ENCODE measurements at regions not wholly inside any gene's neighbourhood (a gene's known extent, or its start where the extent isn't known, plus 50 kb on each side); places are given as distances from the start of the nearest gene placed in this dataset.

- Mint-ChIP-seq H3K9me3 (ENCODE audit: low read depth) (no peaks in the 10 kb centered on the region), H3K27ac (ENCODE audit: unreplicated experiment) (no peak overlapping the region), H3K4me1 (ENCODE audit: low read depth) (no peaks in the 10 kb centered on the region), H3K4me3 (ENCODE audit: unreplicated experiment) (no peak overlapping the region), H3K27me3 (ENCODE audit: low read depth) (peaks cover 33% of the 10 kb centered on the region), H3K36me3 (ENCODE audit: low read depth) (no peaks in the 10 kb centered on the region)
- TF ChIP-seq CTCF (IDR thresholded peaks at IDR 0.05): no peak
- no peak for DNase-seq (ENCODE audit: low spot score)
Observed at GRCh38 chr2:66698091-66698490, 263.2 kb downstream of the MEIS1 start.

DNA sequence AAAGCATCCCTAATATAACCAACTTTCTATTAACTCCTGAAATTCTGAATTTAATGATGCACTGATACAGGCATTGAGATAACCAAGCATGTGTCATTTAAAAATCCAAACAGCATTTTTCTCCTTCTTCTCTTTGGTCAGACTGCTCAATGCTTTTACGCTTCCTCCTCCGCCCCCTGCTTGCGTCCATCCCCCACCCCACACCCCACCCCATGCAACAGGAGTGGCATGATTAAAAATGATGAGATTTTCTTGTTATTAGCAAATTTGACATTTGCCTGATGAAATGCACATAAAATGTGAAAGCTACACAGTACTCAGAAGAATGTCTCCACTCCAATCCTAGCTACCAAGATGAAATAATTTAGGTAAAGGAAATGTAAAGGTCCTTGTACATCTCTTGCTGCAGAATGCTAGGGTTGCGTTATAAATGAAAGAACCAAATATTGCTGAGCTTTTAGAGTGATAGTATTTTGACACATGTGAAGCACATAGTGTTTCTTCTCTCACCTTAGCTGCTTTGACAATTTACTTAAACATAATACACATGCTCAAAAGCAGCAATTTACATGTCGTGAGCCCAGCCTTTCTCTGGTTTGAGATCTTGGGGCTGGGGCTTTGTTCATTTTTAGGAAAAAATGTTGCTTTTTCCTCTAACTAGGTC lies 263.8 kb downstream of the MEIS1 start:
- Mint-ChIP-seq H3K27ac (ENCODE audit: unreplicated experiment) (no peak overlapping the region), H3K9me3 (ENCODE audit: low read depth) (no peaks in the 10 kb centered on the region), H3K36me3 (ENCODE audit: low read depth) (no peaks in the 10 kb centered on the region), H3K4me3 (ENCODE audit: unreplicated experiment) (no peak overlapping the region), H3K27me3 (ENCODE audit: low read depth) (peaks cover 31% of the 10 kb centered on the region), H3K4me1 (ENCODE audit: low read depth) (no peaks in the 10 kb centered on the region)
- no peak for DNase-seq (ENCODE audit: low spot score)
- no peak for TF ChIP-seq CTCF (IDR thresholded peaks at IDR 0.05)

- H3K36me3 Mint-ChIP-seq (ENCODE audit: low read depth): no peaks in the 10 kb centered on the region
- H3K4me3 Mint-ChIP-seq (ENCODE audit: unreplicated experiment): no peak overlapping the region
- no peak for DNase-seq (ENCODE audit: low spot score)
- peaks cover 29% of the 10 kb centered on the region for H3K27me3 Mint-ChIP-seq (ENCODE audit: low read depth)
- TF ChIP-seq CTCF (IDR thresholded peaks at IDR 0.05): no peak
- no peak overlapping the region for H3K27ac Mint-ChIP-seq (ENCODE audit: unreplicated experiment)
- H3K9me3 Mint-ChIP-seq (ENCODE audit: low read depth): no peaks in the 10 kb centered on the region
- no peaks in the 10 kb centered on the region for H3K4me1 Mint-ChIP-seq (ENCODE audit: low read depth)
Observed at GRCh38 chr2:66699416-66699792, 264.5 kb downstream of the MEIS1 start.

- no peaks in the 10 kb centered on the region for H3K36me3 Mint-ChIP-seq (ENCODE audit: low read depth)
- no peak overlapping the region for H3K4me3 Mint-ChIP-seq (ENCODE audit: unreplicated experiment)
- no peak overlapping the region for H3K27ac Mint-ChIP-seq (ENCODE audit: unreplicated experiment)
- H3K9me3 Mint-ChIP-seq (ENCODE audit: low read depth): no peaks in the 10 kb centered on the region
- no peaks in the 10 kb centered on the region for H3K4me1 Mint-ChIP-seq (ENCODE audit: low read depth)
- no peak for TF ChIP-seq CTCF (IDR thresholded peaks at IDR 0.05)
- H3K27me3 Mint-ChIP-seq (ENCODE audit: low read depth): peaks cover 25% of the 10 kb centered on the region
- no peak for DNase-seq (ENCODE audit: low spot score)
Observed at GRCh38 chr2:66699793-66700676, 265.1 kb downstream of the MEIS1 start.

GRCh38 chr2:66700677-66701066 lies 265.7 kb downstream of the MEIS1 start:
- DNase-seq (ENCODE audit: low spot score): no peak
- H3K27ac Mint-ChIP-seq (ENCODE audit: unreplicated experiment): no peak overlapping the region
- no peaks in the 10 kb centered on the region for H3K4me1 Mint-ChIP-seq (ENCODE audit: low read depth)
- no peak overlapping the region for H3K4me3 Mint-ChIP-seq (ENCODE audit: unreplicated experiment)
- no peak for TF ChIP-seq CTCF (IDR thresholded peaks at IDR 0.05)
- no peaks in the 10 kb centered on the region for H3K36me3 Mint-ChIP-seq (ENCODE audit: low read depth)
- peaks cover 23% of the 10 kb centered on the region for H3K27me3 Mint-ChIP-seq (ENCODE audit: low read depth)
- no peaks in the 10 kb centered on the region for H3K9me3 Mint-ChIP-seq (ENCODE audit: low read depth)

Data from chondrocyte (in vitro differentiated cells).